GM19238 (cell line): ENCODE measurements at regions not wholly inside any gene's neighbourhood (a gene's known extent, or its start where the extent isn't known, plus 50 kb on each side); places are given as distances from the start of the nearest gene placed in this dataset.

Source experiments
- DNase-seq: peaks from one replicate; pipeline ENCODE4 v3.0.0; 2011; ENCODE audit warnings: low spot score; ENCODE audit not compliant: insufficient read length

DNA sequence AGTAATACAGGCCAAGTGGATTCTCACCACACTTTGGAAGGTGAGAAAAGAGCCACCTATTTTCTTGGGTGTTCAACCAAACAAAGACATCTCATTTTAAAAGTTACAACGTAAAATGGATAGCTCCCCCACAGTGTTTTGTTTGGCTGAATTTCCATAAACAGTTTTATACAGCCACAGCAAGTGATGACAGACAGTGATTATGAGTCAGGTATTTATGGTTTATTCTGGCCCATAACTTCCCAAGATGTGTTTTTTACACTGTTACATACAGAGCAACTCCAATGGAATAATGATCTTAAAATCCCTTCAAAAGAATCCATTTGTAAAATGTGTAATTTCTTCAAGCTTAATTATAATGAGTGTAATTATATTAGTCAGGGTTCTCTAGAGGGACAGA is 421.3 kb downstream of the TLE1 start:
- no peak for DNase-seq

DNA sequence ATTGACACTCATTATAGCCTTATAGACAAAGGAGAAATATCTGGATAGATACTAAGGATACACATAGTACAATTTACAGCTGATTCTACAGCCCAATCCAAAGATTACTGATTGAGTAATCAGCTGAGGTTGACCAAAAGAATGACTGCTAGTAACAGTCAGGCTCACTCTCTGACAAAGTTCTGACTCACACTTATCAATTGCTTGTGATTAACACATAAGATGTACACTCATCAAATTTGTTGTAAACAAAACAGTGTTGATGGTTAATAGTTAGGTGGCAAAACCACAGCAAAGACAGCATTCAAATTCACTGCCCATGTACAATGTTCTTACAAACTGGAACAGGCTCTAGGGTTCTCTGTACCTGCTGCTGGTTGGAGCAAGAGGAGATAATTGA is 422.7 kb downstream of the TLE1 start:
- DNase-seq: no peak

DNA sequence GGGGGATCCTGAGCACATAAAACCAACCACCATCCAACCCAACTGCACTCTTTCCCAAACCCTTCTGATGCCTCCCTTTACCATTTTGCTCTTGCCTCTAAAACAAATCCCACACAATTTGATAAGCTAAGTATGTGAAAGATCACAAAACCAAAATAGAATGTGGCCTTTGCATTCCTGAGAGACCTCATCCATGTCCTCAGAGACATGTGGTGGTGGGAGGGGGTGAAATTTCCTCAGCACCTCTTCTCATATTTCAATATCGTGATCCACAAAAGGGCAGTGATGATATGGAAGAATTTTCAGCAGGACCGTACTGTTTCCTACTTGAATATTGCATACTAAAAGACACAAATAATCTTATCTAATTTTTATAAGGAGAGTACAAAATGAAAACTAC is 423.3 kb downstream of the TLE1 start:
- DNase-seq: no peak

DNA sequence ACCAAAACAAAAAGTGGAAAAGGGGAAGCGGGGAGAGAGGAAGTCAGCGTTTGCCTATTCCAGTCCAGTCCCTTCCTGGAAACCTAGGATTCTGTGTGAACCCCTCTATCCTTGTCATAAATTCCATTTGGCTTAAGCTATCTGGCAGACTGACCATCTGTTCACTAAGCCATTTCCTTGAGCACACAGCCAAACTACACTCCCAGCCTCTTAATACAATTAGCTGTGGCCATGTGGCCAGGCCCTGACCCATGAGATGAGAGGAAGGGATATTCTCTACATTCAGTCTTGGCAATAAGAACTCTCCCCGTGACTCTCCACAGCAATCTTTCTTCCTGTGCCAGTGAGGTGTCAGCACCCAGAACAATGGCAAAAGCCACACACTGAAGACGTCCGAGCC is 424.8 kb downstream of the TLE1 start:
- no peak for DNase-seq

DNA sequence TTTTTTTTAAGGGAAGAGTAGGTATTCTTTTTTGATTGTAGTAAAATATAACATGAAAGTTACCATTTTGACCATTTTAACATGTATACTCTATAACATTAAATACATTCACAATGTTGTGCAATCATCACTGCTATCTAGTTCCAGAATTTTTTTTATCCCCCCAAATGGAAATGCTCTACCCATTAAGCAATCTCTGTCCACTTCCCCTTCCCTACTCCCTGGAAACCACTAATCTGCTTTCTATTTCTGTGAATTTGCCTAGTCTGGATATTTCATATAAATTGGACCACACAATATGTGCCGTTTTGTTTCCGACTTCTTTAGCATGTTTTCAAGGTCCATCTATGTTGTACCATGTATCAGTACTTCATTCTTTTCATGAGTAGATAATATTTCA is 429.5 kb downstream of the TLE1 start:
- no peak for DNase-seq

DNA sequence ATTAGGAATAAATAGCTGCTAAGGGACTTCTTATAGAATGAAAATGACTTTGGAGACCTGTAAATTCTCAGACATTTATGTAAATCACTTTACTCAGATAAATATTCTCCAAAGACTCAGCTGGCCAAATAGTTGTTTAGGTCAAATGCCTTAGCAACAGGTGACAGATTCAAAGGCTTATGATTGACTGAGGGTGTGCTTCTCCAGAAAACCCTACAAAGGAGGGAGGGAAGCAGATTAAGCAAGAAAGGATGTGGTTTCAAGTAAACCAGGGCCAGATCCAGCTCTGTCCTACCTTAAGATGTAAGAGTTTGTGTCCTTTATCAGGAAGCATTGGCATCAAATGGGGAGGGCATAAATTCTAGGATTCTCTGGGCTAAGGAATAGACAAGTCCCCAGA is 433.0 kb downstream of the TLE1 start:
- DNase-seq: no peak

DNA sequence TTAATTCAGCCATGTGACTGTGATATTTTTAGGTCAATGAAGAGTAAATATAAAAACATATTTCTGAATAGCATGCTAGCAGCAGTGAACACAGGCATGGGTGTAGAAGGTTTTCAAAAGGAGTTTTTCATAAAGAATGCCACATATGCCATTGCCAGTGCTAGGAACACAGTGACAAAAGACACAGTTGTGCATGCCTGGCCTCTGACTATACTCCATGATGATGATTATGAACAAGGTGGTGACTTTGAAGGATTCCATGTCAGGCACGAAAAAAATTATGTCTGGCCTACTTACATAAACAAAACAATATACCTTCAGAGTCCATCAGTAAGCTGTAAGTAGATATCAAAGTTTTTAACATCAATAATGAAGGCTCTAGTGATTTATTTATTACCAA is 438.7 kb downstream of the TLE1 start:
- no peak for DNase-seq

DNA sequence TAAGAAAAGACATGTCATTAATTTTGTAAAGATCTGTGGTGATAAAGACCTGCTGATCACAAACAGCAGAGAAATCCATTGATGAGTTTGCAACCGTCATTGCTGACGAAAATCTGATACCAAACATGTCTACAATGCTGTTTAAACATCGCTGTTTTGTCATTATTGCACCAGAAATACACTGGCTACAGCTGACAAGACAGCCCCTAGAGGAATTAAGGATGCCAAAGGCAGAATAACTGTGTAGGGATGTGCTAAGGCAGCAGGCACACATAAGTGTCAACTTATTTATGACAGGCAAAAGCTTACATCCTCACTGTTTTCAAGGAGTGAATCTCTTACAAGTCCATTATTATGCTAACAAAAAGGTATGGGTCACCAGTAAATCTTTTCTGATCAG is 439.3 kb downstream of the TLE1 start:
- DNase-seq: no peak

DNA sequence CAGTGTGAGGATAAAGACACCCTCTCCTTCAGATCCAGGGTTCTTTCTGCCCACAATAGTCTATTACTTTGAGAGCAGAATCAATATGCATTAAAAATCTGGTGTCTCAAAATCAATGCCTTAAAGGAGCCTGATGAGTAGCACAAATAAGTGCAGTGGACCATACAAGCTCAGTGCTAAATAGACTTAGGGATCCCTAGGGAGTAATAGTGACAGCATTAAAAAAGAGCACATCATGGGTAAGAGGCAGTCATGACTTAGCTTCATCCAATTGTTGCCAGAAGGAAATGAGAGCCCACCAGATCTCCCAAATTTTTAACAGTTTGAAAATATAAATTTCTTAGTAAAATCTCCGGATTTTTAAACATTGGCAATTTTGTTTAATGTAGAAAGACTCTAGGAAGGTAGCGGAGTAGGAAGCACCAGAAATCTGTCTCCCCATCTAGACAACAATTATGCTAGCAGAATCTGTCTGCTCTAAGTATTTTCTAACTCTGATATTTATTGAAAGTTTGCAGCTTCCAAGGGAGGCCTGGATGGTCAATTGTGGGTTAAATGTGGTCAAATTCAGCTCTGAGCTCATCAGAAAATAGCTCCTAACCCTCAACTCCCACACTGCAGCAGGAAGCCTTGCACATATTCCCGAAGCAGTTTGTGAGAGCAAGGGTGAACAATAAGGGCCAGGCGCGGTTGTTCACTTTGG is 443.9 kb downstream of the TLE1 start:
- no peak for DNase-seq

DNA sequence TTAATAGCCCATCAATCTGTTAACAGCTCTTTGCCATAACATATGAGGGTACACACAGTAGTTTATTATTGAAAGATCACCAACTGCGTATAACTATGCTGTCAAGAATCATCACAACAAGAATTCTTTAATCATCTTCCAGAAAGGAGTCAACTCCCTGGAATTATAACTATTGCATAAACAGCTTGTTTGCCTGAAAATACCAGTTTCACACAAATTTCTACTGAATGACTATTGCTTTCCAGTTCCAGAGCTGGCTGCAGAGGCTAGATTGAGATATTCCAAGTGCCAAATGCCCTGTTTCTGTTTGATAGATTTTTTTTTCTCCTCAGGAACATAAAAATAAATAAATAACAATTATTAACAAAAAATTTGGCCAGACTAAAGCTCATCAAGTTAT is 444.7 kb downstream of the TLE1 start:
- no peak for DNase-seq

DNA sequence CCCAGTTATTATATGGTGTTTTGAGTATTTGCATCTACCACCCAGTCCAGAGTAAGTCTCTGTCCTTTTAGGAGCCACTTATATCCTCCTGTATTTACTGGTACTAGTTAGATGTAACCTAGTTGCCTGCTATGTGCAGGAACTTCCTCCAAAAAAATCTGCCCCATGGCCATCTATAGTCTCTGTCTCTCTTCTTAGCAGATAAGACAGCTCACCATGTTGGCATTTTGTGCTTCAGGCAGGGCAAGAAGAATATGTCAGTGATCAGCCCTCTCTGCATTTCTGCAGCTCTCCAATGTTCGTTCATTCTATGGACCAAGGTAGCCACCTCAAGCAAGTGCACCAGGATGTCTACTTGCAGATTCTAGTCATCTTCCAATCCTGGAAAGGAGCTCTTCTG is 446.5 kb downstream of the TLE1 start:
- DNase-seq: no peak

DNA sequence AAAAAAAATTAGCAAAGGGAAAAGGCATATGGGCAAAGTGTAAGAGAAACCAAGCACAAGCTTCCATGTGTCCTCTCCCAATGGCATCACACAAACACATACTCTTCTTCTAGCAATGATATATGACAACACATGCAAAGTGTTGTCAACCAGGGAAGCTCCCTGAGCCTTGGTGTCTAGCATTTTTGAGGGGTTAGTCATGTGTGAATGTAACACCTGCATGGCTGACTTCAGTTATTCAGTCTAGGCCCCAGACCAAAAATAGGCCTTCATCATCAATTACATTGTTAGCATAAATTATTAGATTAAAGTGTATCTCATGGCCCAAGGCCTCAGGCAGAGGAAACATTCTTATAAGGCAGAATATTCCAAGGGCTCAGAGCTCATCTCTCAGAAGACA is 450.0 kb downstream of the TLE1 start:
- DNase-seq: no peak

DNA sequence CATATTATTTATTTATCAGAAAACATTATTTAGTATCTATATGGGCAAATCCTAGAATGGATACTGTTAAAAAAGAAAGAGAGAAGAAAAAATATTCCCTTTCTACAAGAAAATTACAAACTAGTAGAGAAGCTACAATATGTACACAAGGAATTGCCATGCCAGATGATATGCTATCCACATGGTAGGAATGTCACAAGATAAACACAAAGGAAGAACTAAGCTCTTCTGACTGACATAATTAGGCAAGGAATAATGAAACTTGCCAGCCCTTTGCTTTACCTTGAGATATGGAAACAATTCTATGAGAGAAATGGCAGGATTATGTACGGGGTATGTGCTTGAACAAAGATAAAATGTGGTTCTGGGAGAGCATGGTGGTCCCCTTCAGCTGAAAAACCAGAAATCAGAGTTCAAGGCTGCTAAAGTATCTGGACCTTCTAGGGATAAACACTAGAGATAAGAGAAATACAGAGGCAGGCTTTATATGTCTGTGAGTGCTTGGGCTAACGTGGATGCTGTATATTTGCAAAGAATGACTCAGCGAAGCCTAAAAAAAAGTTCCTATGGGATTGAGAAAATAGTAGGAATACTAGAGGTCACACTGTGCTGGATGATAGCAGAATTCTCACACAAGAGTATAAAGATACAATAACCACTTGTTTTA is 451.6 kb downstream of the TLE1 start:
- DNase-seq: no peak

DNA sequence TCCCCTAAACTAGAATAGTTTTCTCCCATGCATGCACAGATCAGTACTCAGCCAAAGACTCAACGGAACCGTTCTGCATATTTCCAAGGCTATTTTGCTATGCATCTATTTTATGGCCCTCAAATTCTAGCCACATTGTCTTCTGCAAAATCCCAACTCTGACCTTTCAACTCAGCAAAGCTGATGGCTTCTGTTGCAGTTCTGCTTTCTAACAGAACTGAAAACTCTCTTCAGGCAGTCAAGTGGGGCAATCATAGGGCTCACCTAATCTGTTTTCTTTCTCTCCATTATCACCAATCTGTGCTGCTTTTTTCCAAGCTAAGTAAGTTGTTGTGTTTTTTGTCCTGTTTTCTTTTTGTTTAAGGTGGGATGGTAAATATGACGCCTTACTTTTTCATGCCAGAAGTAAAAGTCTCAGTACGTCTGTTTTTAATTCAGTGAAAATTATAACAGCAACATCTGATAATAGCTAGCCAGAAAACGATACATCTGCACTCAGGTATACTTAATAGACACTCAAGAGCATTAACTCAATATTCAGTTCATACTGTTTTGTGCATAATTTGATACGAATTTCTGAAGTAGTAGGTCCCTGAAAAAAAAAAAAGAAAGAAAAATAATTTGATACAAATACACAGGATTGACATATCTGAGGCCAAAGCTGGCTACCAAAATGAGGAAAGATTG is 454.3 kb downstream of the TLE1 start:
- DNase-seq: no peak

DNA sequence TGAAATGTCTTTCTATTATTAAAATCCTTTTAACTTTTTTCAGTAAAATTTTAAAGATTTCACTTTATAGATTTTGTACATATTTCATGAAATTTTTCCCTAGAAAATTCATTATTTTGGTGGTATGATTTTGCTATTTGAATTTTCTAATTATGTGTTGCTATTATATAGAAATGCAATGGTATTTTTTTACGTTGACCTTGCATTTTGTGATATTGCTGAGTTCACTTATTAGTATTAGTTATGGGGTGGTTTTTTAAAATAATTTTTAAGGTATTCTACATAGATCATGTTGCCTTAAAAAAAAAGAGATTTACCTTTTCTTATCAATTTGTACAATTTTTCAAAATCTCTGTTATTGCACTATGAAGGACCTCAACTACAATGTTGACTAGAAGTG is 458.3 kb downstream of the TLE1 start:
- DNase-seq: no peak

DNA sequence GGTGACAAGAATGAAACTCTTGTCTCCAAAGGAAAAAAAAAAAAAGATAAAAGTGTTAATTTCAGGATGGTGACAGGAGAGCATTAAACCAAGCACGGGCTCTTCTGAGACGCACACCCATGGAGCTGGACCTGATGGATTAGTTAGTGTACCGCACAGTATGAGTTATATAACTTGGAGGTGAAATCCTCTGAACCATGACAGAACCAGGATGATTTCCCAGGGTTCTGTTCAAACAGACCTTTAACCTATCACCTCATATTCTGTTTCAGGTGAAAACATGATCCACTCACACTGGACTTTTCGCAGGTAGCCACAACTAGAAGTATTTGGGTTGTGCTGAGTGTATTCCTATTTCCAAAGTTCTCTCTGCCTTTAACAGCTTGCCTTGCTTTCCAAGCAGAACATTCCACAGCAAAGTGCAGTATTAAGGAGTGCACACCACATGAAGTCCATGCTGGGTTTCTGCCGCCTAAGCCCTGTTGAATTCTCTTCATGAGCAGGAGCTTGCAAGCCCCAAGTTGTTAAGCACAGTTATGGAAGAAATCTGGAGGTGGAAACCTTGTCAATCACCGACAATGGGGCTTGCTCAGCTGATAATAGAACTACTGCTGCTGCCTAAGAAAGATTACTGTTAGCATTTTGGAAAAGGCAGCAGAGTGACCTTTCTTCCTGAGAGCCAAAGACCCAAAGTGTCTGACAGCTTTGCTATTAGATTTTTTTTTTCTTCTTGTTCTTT is 461.7 kb downstream of the TLE1 start:
- no peak for DNase-seq

DNA sequence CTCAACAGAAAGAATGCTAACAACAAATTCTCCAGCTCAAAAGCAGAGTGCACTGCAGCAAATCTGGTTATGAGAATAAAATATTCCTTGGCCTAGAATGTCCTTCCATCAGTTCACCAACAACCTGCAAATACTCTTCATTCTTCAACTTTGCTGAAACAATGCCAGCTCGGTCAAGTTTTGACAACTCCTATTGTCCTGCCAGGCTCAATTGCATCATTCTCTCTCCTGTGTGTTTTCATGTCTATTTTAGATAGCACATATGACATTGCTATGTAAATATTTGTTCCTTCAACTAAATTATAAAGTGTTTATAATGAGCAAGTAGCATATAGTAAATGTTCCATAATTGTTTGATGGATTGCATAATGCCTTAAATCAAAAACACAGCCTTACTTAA is 463.8 kb downstream of the TLE1 start:
- no peak for DNase-seq

DNA sequence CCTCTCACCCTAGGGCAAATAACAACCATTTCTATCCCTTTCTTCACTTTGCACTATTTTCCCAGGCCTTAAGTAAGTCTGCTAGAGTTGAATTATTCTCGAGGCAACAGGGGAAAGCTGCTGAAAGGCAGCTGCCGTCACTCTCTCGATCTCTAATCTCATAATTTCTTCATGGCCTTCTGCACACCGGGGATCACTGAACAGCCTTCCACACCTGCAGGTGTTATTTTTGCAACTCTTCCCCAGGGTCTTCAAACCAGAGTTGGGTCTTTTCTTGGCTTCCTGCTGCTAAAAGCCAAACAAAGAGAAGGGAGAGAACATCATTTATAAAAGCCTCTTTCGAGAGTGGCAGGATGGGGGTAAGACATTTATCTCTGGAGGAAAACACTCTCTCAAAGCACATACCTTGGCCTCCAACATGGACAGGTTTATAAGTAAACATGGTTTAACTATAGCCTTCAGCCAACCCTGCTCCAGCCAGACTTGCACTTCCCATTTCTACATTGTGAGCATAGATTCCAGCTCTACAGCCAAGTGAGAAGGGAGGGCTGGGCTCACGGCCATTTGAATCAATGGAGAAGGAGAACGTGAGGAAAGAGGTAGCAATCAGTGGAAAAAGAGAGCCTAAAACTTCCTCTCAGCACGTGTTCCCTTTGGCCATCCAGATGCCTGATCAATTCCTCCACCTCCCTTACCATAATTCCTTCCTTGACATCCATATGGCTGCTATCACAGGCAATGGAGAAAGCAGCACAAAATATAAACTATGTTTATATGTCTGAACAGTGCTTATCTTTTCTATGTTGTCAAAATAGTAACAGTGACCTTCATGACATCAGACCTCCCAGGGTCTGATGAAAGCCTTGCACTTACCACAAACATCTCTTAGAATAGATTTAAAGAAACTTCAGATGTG is 464.9 kb downstream of the TLE1 start:
- no peak for DNase-seq

DNA sequence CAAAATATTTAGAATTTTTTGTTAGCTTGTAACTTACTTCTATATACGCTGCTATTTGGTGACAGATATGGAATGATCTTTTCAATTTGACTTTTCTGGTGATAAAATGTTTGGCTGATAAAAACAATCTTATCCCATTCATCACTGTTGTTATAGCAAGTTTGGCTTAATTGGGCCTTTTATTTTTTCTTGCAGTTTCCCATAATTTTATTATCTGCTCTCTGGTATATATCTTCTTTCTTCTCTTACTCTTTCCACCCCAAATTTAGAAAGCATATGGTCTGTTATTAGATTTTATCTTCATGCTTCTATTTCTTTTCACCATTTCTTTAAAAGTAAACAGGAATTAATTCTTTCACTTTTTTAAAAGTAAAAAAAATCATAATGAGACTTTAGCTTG is 474.4 kb downstream of the TLE1 start:
- no peak for DNase-seq

DNA sequence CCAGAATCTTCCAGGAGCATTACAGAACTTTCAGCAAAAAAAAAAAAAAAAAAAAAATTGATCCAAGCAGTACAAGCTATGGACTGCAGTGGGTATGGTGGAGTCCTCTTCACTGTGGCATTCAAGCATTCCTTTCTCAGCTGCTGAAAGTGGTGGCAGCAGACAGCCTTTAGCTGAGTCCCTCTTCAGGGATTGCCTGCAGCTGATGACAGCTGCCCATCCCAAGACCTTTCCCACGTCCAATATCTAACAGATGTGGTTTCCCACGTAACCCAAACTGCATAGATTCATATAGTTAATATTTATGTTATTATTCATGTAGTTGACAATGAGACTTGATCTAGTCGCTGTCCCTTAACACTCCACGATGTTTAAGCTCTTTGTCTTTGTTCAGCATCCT is 475.9 kb downstream of the TLE1 start:
- DNase-seq: no peak

DNA sequence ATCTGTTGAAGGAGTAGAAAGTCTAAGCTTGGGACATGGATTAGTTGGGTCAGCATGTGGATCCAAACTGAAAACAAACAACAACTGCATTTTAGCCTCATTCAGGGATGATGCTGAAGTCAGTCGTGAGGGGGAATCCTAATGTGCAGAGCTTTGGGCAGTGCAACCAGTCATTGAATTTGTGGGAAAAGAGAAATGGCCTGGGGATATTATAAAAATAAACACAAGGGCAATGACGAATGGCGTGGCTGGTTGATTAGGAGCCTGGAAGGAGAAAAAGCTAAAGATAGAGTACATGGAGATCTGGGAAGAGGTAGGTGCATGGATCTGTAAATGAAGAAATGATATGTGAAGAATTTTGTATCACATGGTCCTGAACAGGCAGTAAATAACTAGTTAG is 477.6 kb downstream of the TLE1 start:
- no peak for DNase-seq
